Fibroblast of upper back skin (primary cell): ENCODE measurements at regions not wholly inside any gene's neighbourhood (a gene's known extent, or its start where the extent isn't known, plus 50 kb on each side); places are given as distances from the start of the nearest gene placed in this dataset.
"Not testable (repeated sequence)": the region's sequence is repeated elsewhere in the genome, so short reads cannot be mapped to it uniquely, and the experiment has no call there.

Source experiments
- DNase-seq: peaks from one replicate; pipeline ENCODE4 v3.0.0-alpha.2; 2013

- DNase-seq: no peak
These were observed 124.2 kb downstream of the GALR1 start for GRCh38 chr18:77373730-77374445.

- no peak for DNase-seq
These were observed 124.8 kb downstream of the GALR1 start for GRCh38 chr18:77374446-77374805.

GRCh38 chr18:77376043-77376732 lies 126.5 kb downstream of the GALR1 start:
- DNase-seq: no peak

- no peak for DNase-seq
These were observed 127.1 kb downstream of the GALR1 start for GRCh38 chr18:77376733-77377094.

- DNase-seq: no peak
These were observed 128.2 kb downstream of the GALR1 start for GRCh38 chr18:77377813-77378212.

- DNase-seq: no peak
These were observed 130.4 kb downstream of the GALR1 start for GRCh38 chr18:77379976-77380509.

- no peak for DNase-seq
These were observed 131.0 kb downstream of the GALR1 start for GRCh38 chr18:77380695-77381094.

- DNase-seq: no peak
These were observed 142.7 kb downstream of the GALR1 start for GRCh38 chr18:77392321-77392720.

GRCh38 chr18:77393519-77393918 lies 143.9 kb downstream of the GALR1 start:
- no peak for DNase-seq

- DNase-seq: no peak
These were observed 146.3 kb downstream of the GALR1 start for GRCh38 chr18:77395953-77396352.

- DNase-seq: no peak
These were observed 147.4 kb downstream of the GALR1 start for GRCh38 chr18:77397056-77397455.

GRCh38 chr18:77397617-77398016 lies 148.0 kb downstream of the GALR1 start:
- DNase-seq: no peak

- no peak for DNase-seq
These were observed 150.9 kb downstream of the GALR1 start for GRCh38 chr18:77400561-77400960.

- DNase-seq: no peak
These were observed 151.5 kb downstream of the GALR1 start for GRCh38 chr18:77401173-77401572.

GRCh38 chr18:77403969-77404535 lies 154.4 kb downstream of the GALR1 start:
- DNase-seq: no peak

GRCh38 chr18:77405096-77405495 lies 155.4 kb downstream of the GALR1 start:
- DNase-seq: no peak

- no peak for DNase-seq
These were observed 158.1 kb downstream of the GALR1 start for GRCh38 chr18:77407733-77408132.

GRCh38 chr18:77421546-77421945 lies 171.9 kb downstream of the GALR1 start:
- not testable (repeated sequence) for DNase-seq

- DNase-seq: no peak
These were observed 173.6 kb downstream of the GALR1 start for GRCh38 chr18:77422974-77423867.

GRCh38 chr18:77433076-77433475 lies 183.4 kb downstream of the GALR1 start:
- no peak for DNase-seq

GRCh38 chr18:77439888-77440287 lies 190.2 kb downstream of the GALR1 start:
- DNase-seq: no peak

- no peak for DNase-seq
These were observed 192.7 kb downstream of the GALR1 start for GRCh38 chr18:77442393-77442792.

GRCh38 chr18:77444385-77444784 lies 194.7 kb downstream of the GALR1 start:
- no peak for DNase-seq
